WTC11 (cell line): ENCODE measurements at regions not wholly inside any gene's neighbourhood (a gene's known extent, or its start where the extent isn't known, plus 50 kb on each side); places are given as distances from the start of the nearest gene placed in this dataset.

Experiments used
- ATAC-seq: fragments of 200-7000 bp; cut with Tn5 transposase; 2 replicates; pipeline ENCODE4 v1.10.0; 2021; ENCODE audit warnings: mild to moderate bottlenecking, moderate library complexity
- CTCF ChIA-PET: fragments of 300-600 bp; sonication (Branson Sonifier 250); formaldehyde crosslinking; loops from one replicate; lab custom pipeline; 2021; ENCODE audit warnings: antibody characterized with exemption; lab: Charles Lee
- POLR2A ChIA-PET: fragments of 350-600 bp; sonication (Branson Sonifier 250); formaldehyde crosslinking; loops from one replicate; lab custom pipeline; 2021; ENCODE audit warnings: antibody characterized with exemption; lab: Charles Lee
- DNase-seq: peaks from one replicate; pipeline ENCODE4 v3.0.0; 2021; ENCODE audit warnings: low spot score
- H3K27ac Mint-ChIP-seq: 2 replicates; pipeline ENCODE4 v1.8.0; 2021; ENCODE audit warnings: mixed read lengths
- H3K27me3 Mint-ChIP-seq: 2 replicates; pipeline ENCODE4 v1.8.0; 2021; ENCODE audit warnings: low read depth, mild to moderate bottlenecking, moderate library complexity, mixed read lengths
- H3K36me3 Mint-ChIP-seq: 2 replicates; pipeline ENCODE4 v1.8.0; 2021; ENCODE audit warnings: mixed read lengths
- H3K4me1 Mint-ChIP-seq: 2 replicates; pipeline ENCODE4 v1.8.0; 2022; ENCODE audit warnings: mixed read lengths
- H3K4me3 Mint-ChIP-seq: 2 replicates; pipeline ENCODE4 v1.8.0; 2021; ENCODE audit warnings: mild to moderate bottlenecking, moderate library complexity, mixed read lengths
- H3K9me3 Mint-ChIP-seq: 2 replicates; pipeline ENCODE4 v1.8.0; 2021; ENCODE audit warnings: mixed read lengths
- CBFB ChIP-seq: sonication (generic); formaldehyde crosslinking; IDR thresholded peaks from 2 replicates; pipeline ENCODE4 v1.8.1; 2022; ENCODE audit warnings: mild to moderate bottlenecking, low read depth, missing genetic modification reagents
- CREM ChIP-seq: sonication (generic); formaldehyde crosslinking; IDR thresholded peaks from 2 replicates; pipeline ENCODE4 v1.8.1; 2022; ENCODE audit warnings: mild to moderate bottlenecking, missing genetic modification reagents, moderate library complexity
- ELF4 ChIP-seq: sonication (generic); formaldehyde crosslinking; IDR thresholded peaks from 2 replicates; pipeline ENCODE4 v1.8.1; 2022; ENCODE audit warnings: low read depth, mild to moderate bottlenecking, moderate library complexity, missing genetic modification reagents
- GRHL2 ChIP-seq: fragments of 250-450 bp; sonication (Bioruptor Pico); IDR thresholded peaks from 2 replicates; pipeline ENCODE4 v1.8.0; 2022; ENCODE audit warnings: mild to moderate bottlenecking, moderate library complexity; ENCODE audit not compliant: insufficient replicate concordance, severe bottlenecking
- GTF2I ChIP-seq: fragments of 250-450 bp; sonication (Bioruptor Pico); conservative IDR thresholded peaks from 2 replicates; pipeline ENCODE4 v1.4.0; 2021; ENCODE audit warnings: mild to moderate bottlenecking
- HMGA2 ChIP-seq: fragments of 250-450 bp; sonication (Bioruptor Pico); IDR thresholded peaks from 2 replicates; pipeline ENCODE4 v1.4.0; 2021; ENCODE audit warnings: mild to moderate bottlenecking, moderate library complexity
- RORB ChIP-seq: fragments of 250-450 bp; sonication (Bioruptor Pico); IDR thresholded peaks from 2 replicates; pipeline ENCODE4 v1.9.0; 2021; ENCODE audit warnings: mild to moderate bottlenecking
- SP1 ChIP-seq: sonication (generic); formaldehyde crosslinking; conservative IDR thresholded peaks from 2 replicates; pipeline ENCODE4 v1.8.1; 2022; ENCODE audit warnings: missing genetic modification reagents
- TEAD1 ChIP-seq: sonication (generic); formaldehyde crosslinking; IDR thresholded peaks from 2 replicates; pipeline ENCODE4 v1.8.0; 2022; ENCODE audit warnings: mild to moderate bottlenecking, missing genetic modification reagents
- TP53 ChIP-seq: sonication (generic); formaldehyde crosslinking; IDR thresholded peaks from 2 replicates; pipeline ENCODE4 v1.8.1; 2023; ENCODE audit warnings: mild to moderate bottlenecking, missing genetic modification reagents
- ZNF138 ChIP-seq: sonication (generic); formaldehyde crosslinking; conservative IDR thresholded peaks from 2 replicates; pipeline ENCODE4 v1.8.1; 2022; ENCODE audit warnings: mild to moderate bottlenecking, moderate library complexity, missing genetic modification reagents
- ZNF263 ChIP-seq: sonication (generic); formaldehyde crosslinking; IDR thresholded peaks from 2 replicates; pipeline ENCODE4 v1.8.1; 2022; ENCODE audit warnings: low read depth, mild to moderate bottlenecking, moderate library complexity, missing genetic modification reagents
- ZNF396 ChIP-seq: fragments of 250-450 bp; sonication (Bioruptor Pico); IDR thresholded peaks from 2 replicates; pipeline ENCODE4 v1.8.0; 2021; ENCODE audit warnings: mild to moderate bottlenecking, moderate library complexity, borderline replicate concordance
- TF ChIP-seq, protein P1 (sequence below): sonication (generic); formaldehyde crosslinking; IDR thresholded peaks from 2 replicates; pipeline ENCODE4 v1.8.0; 2023; ENCODE audit warnings: missing genetic modification reagents, mild to moderate bottlenecking, borderline replicate concordance
- TF ChIP-seq, protein P2 (sequence below): sonication (generic); formaldehyde crosslinking; IDR thresholded peaks from 2 replicates; pipeline ENCODE4 v1.8.0; 2023; ENCODE audit warnings: missing genetic modification reagents
- TF ChIP-seq, protein P3 (sequence below): sonication (generic); formaldehyde crosslinking; IDR thresholded peaks from 2 replicates; pipeline ENCODE4 v1.8.1; 2023; ENCODE audit warnings: mild to moderate bottlenecking, moderate library complexity, missing genetic modification reagents
- TF ChIP-seq, protein P4 (sequence below): sonication (generic); formaldehyde crosslinking; IDR thresholded peaks from 2 replicates; pipeline ENCODE4 v1.8.0; 2022; ENCODE audit warnings: missing genetic modification reagents

DNA sequence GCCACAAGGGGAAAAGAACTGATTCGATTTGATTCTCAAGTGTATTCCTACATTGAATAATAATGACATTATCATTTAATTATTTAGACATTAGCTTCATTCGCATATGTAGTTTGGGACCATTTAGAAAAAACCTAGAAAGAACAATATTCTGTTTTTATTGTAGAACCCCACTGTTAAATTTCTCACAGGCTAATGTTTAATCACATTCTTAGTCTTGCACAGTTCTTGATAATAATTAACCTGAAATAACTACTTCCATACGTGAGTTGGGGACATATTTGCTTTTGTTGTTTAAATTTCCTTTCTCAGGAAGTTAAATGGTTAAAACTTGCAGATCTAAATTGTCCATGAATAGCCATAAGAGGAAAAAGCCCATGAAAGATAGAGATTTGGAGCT, 275.2 kb downstream of the TFAP2B start (continued):
- TF ChIP-seq, protein P1, sequence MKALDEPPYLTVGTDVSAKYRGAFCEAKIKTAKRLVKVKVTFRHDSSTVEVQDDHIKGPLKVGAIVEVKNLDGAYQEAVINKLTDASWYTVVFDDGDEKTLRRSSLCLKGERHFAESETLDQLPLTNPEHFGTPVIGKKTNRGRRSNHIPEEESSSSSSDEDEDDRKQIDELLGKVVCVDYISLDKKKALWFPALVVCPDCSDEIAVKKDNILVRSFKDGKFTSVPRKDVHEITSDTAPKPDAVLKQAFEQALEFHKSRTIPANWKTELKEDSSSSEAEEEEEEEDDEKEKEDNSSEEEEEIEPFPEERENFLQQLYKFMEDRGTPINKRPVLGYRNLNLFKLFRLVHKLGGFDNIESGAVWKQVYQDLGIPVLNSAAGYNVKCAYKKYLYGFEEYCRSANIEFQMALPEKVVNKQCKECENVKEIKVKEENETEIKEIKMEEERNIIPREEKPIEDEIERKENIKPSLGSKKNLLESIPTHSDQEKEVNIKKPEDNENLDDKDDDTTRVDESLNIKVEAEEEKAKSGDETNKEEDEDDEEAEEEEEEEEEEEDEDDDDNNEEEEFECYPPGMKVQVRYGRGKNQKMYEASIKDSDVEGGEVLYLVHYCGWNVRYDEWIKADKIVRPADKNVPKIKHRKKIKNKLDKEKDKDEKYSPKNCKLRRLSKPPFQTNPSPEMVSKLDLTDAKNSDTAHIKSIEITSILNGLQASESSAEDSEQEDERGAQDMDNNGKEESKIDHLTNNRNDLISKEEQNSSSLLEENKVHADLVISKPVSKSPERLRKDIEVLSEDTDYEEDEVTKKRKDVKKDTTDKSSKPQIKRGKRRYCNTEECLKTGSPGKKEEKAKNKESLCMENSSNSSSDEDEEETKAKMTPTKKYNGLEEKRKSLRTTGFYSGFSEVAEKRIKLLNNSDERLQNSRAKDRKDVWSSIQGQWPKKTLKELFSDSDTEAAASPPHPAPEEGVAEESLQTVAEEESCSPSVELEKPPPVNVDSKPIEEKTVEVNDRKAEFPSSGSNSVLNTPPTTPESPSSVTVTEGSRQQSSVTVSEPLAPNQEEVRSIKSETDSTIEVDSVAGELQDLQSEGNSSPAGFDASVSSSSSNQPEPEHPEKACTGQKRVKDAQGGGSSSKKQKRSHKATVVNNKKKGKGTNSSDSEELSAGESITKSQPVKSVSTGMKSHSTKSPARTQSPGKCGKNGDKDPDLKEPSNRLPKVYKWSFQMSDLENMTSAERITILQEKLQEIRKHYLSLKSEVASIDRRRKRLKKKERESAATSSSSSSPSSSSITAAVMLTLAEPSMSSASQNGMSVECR (CRISPR knock-in tag) = no peak
- TF ChIP-seq CBFB = no peak

DNA sequence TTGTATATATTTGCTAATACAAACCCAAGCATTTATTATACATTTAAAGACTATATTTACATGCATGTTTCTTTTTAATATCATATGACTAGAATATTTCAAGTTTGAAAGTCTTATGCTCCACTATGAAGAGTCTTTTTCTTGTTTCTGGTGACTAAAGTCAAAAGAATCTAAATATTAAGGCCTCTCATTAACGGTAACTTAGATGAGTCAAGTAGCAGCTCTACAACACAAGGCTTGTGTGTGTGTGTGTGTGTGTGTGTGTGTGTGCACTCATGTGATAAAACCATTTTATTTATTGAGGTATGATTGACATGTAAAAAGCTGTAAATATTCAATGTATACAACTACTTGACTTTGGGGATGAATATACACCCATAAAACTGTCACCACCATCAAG, 275.6 kb downstream of the TFAP2B start:
- ChIA-PET POLR2A (no interaction called here), CTCF (no interaction called here)
- no peak overlapping the region for H3K4me3 Mint-ChIP-seq
- peaks cover 20% of the 10 kb centered on the region for H3K9me3 Mint-ChIP-seq
- no peak overlapping the region for H3K27ac Mint-ChIP-seq
- peaks cover 4% of the 10 kb centered on the region for H3K4me1 Mint-ChIP-seq
- ATAC-seq = no peak
- TF ChIP-seq ZNF138 (CRISPR knock-in tag) = no peak
- TF ChIP-seq, protein P2, sequence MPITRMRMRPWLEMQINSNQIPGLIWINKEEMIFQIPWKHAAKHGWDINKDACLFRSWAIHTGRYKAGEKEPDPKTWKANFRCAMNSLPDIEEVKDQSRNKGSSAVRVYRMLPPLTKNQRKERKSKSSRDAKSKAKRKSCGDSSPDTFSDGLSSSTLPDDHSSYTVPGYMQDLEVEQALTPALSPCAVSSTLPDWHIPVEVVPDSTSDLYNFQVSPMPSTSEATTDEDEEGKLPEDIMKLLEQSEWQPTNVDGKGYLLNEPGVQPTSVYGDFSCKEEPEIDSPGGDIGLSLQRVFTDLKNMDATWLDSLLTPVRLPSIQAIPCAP (CRISPR knock-in tag) = no peak
- no peak for TF ChIP-seq ELF4 (CRISPR knock-in tag)
- TF ChIP-seq, protein P3, sequence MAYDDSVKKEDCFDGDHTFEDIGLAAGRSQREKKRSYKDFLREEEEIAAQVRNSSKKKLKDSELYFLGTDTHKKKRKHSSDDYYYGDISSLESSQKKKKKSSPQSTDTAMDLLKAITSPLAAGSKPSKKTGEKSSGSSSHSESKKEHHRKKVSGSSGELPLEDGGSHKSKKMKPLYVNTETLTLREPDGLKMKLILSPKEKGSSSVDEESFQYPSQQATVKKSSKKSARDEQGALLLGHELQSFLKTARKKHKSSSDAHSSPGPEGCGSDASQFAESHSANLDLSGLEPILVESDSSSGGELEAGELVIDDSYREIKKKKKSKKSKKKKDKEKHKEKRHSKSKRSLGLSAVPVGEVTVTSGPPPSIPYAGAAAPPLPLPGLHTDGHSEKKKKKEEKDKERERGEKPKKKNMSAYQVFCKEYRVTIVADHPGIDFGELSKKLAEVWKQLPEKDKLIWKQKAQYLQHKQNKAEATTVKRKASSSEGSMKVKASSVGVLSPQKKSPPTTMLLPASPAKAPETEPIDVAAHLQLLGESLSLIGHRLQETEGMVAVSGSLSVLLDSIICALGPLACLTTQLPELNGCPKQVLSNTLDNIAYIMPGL = no peak
- no peak for TF ChIP-seq TEAD1
- TF ChIP-seq GTF2I (CRISPR knock-in tag) = no peak
- TF ChIP-seq CREM (CRISPR knock-in tag) = no peak
- TF ChIP-seq ZNF263 (CRISPR knock-in tag) = no peak
- no peak for TF ChIP-seq ZNF396 (CRISPR knock-in tag)
- no peak for TF ChIP-seq RORB (CRISPR knock-in tag)
- TF ChIP-seq GRHL2 = no peak
- TF ChIP-seq, protein P4, sequence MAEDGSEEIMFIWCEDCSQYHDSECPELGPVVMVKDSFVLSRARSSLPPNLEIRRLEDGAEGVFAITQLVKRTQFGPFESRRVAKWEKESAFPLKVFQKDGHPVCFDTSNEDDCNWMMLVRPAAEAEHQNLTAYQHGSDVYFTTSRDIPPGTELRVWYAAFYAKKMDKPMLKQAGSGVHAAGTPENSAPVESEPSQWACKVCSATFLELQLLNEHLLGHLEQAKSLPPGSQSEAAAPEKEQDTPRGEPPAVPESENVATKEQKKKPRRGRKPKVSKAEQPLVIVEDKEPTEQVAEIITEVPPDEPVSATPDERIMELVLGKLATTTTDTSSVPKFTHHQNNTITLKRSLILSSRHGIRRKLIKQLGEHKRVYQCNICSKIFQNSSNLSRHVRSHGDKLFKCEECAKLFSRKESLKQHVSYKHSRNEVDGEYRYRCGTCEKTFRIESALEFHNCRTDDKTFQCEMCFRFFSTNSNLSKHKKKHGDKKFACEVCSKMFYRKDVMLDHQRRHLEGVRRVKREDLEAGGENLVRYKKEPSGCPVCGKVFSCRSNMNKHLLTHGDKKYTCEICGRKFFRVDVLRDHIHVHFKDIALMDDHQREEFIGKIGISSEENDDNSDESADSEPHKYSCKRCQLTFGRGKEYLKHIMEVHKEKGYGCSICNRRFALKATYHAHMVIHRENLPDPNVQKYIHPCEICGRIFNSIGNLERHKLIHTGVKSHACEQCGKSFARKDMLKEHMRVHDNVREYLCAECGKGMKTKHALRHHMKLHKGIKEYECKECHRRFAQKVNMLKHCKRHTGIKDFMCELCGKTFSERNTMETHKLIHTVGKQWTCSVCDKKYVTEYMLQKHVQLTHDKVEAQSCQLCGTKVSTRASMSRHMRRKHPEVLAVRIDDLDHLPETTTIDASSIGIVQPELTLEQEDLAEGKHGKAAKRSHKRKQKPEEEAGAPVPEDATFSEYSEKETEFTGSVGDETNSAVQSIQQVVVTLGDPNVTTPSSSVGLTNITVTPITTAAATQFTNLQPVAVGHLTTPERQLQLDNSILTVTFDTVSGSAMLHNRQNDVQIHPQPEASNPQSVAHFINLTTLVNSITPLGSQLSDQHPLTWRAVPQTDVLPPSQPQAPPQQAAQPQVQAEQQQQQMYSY (CRISPR knock-in tag) = no peak
- TF ChIP-seq HMGA2 = no peak
- no peak for TF ChIP-seq SP1 (CRISPR knock-in tag)
- TF ChIP-seq TP53 (CRISPR knock-in tag) = no peak
- TF ChIP-seq, all 79 proteins: peak for 0
- Mint-ChIP-seq H3K27me3 (no peaks in the 10 kb centered on the region; the same call in 1 of the 2 replicates), H3K36me3 (no peaks in the 10 kb centered on the region)
- DNase-seq = no peak
